ENCODE measurements at regions not wholly inside any gene's neighbourhood (a gene's known extent, or its start where the extent isn't known, plus 50 kb on each side); places are given as distances from the start of the nearest gene placed in this dataset.

DNA sequence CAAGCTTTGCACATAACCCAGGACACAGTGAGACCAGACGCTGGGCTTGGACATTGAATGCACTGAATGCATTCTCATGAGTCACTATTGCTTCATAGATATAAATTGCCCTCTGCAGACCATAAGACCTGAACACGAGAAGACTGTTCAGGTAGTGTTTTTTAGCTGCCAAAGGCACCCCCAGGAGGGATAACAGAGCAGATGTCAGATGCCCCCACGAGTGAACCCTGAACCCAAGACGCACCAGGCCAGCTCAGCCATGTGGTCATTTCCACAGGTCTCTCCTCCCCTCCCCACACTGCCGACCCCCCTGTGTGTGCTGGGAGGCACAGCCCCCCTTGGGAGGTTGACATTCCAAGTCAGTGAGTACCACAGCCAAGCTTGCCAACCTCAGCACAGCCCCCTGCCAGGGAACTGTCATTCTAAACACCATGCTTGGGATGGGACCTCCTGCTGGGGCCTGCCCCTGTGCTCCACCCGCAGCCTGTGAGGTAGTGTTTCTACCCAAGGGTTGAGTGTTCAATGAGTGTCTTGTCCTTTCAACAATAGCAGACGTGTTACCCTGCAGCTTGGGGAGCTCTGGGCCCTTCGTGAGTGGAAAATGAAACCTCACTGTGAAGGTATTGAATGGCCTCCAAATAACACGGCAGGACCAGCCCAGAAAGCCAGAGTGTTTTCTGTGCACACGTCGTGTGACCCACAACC, 68.2 kb downstream of the PSMG1 start:
- peaks cover 14% of the 10 kb centered on the region; the same call in 1 of the 2 replicates for H3K4me1 ChIP-seq (ENCODE audit: control insufficient read depth, insufficient read depth, low read length)
- no peaks in the 10 kb centered on the region for H3K9me3 ChIP-seq (ENCODE audit: control insufficient read depth, insufficient read depth, low read depth, low read length)
- no peaks in the 10 kb centered on the region for H3K27me3 ChIP-seq (ENCODE audit: control insufficient read depth, insufficient read depth, low read length)
- H3K4me3 ChIP-seq (ENCODE audit: low read depth, low read length) = no peak overlapping the region
- H3K27ac ChIP-seq (ENCODE audit: low read depth, low read length) = no peak overlapping the region
- no peaks in the 10 kb centered on the region for H3K36me3 ChIP-seq (ENCODE audit: control insufficient read depth, insufficient read depth, low read length)
- no peak overlapping the region for H3K9ac ChIP-seq (ENCODE audit: low read length)

- no peak overlapping the region for H3K4me3 ChIP-seq (ENCODE audit: low read depth, low read length)
- no peaks in the 10 kb centered on the region for H3K36me3 ChIP-seq (ENCODE audit: control insufficient read depth, insufficient read depth, low read length)
- peaks cover 14% of the 10 kb centered on the region; the same call in 1 of the 2 replicates for H3K4me1 ChIP-seq (ENCODE audit: control insufficient read depth, insufficient read depth, low read length)
- H3K27ac ChIP-seq (ENCODE audit: low read depth, low read length) = no peak overlapping the region
- H3K27me3 ChIP-seq (ENCODE audit: control insufficient read depth, insufficient read depth, low read length) = no peaks in the 10 kb centered on the region
- no peaks in the 10 kb centered on the region for H3K9me3 ChIP-seq (ENCODE audit: control insufficient read depth, insufficient read depth, low read depth, low read length)
- H3K9ac ChIP-seq (ENCODE audit: low read length) = no peak overlapping the region
Measured at GRCh38 chr21:39111931-39112550, 71.2 kb downstream of the PSMG1 start.

DNA sequence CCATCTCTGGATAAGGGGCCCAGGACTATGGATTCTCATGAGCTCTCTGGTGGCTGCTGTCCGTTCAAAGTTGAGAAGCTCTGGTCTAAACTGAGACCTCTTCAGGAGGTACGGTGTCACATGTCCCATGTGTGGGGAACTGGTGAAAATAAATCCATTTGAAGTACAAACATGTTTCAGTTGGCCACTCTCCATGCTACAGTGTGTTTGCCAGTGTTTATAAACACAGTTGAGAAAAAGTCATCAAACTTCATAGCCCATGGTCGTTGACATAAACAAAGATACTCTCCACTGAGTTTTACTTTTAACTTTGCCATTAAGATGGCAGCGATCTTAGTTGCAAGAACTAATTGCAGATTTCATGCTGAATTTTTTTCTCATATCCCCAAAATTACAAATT, 72.8 kb downstream of the PSMG1 start:
- H3K9me3 ChIP-seq (ENCODE audit: control insufficient read depth, insufficient read depth, low read depth, low read length) = no peaks in the 10 kb centered on the region
- no peak overlapping the region for H3K27ac ChIP-seq (ENCODE audit: low read depth, low read length)
- H3K9ac ChIP-seq (ENCODE audit: low read length) = no peak overlapping the region
- no peaks in the 10 kb centered on the region for H3K27me3 ChIP-seq (ENCODE audit: control insufficient read depth, insufficient read depth, low read length)
- no peak overlapping the region for H3K4me3 ChIP-seq (ENCODE audit: low read depth, low read length)
- H3K4me1 ChIP-seq (ENCODE audit: control insufficient read depth, insufficient read depth, low read length) = peaks cover 8% of the 10 kb centered on the region; the same call in 1 of the 2 replicates
- H3K36me3 ChIP-seq (ENCODE audit: control insufficient read depth, insufficient read depth, low read length) = no peaks in the 10 kb centered on the region

GRCh38 chr21:39109596-39110210, 73.5 kb downstream of the PSMG1 start:
- Histone ChIP-seq H3K36me3 (ENCODE audit: control insufficient read depth, insufficient read depth, low read length) (no peaks in the 10 kb centered on the region), H3K9me3 (ENCODE audit: control insufficient read depth, insufficient read depth, low read depth, low read length) (no peaks in the 10 kb centered on the region), H3K27ac (ENCODE audit: low read depth, low read length) (no peak overlapping the region), H3K9ac (ENCODE audit: low read length) (no peak overlapping the region), H3K4me3 (ENCODE audit: low read depth, low read length) (no peak overlapping the region), H3K4me1 (ENCODE audit: control insufficient read depth, insufficient read depth, low read length) (peaks cover under 1% of the 10 kb centered on the region; the same call in 1 of the 2 replicates), H3K27me3 (ENCODE audit: control insufficient read depth, insufficient read depth, low read length) (no peaks in the 10 kb centered on the region)

DNA sequence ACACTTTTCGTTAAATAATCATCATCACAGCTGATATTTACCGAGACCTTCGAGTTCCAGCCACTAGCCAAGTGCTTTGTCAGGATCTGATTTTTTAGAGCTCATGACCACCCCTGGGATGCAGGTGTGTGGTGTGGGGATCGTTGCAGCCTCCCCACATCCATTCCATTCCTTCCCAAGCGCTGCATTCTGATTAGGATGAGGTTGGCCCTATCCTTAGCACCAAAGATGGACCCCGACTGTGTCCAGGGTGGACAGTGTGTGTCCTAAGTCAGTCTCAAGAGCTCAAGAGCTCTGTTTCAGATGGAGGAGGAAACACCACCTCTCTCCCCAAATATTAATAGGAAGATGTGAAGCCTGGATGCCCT, 74.1 kb downstream of the PSMG1 start:
- Histone ChIP-seq H3K9me3 (ENCODE audit: control insufficient read depth, insufficient read depth, low read depth, low read length) (no peaks in the 10 kb centered on the region), H3K27ac (ENCODE audit: low read depth, low read length) (no peak overlapping the region), H3K9ac (ENCODE audit: low read length) (no peak overlapping the region)

GRCh38 chr21:39108291-39109162, 74.7 kb downstream of the PSMG1 start:
- Histone ChIP-seq H3K9ac (ENCODE audit: low read length) (no peak overlapping the region), H3K4me1 (ENCODE audit: control insufficient read depth, insufficient read depth, low read length) (no peaks in the 10 kb centered on the region), H3K4me3 (ENCODE audit: low read depth, low read length) (no peak overlapping the region), H3K36me3 (ENCODE audit: control insufficient read depth, insufficient read depth, low read length) (no peaks in the 10 kb centered on the region), H3K27ac (ENCODE audit: low read depth, low read length) (no peak overlapping the region), H3K9me3 (ENCODE audit: control insufficient read depth, insufficient read depth, low read depth, low read length) (no peaks in the 10 kb centered on the region), H3K27me3 (ENCODE audit: control insufficient read depth, insufficient read depth, low read length) (no peaks in the 10 kb centered on the region)

More for the DNA sequence above, 74.1 kb downstream of the PSMG1 start:
- Histone ChIP-seq H3K4me1 (ENCODE audit: control insufficient read depth, insufficient read depth, low read length) (no peaks in the 10 kb centered on the region), H3K36me3 (ENCODE audit: control insufficient read depth, insufficient read depth, low read length) (no peaks in the 10 kb centered on the region), H3K4me3 (ENCODE audit: low read depth, low read length) (no peak overlapping the region), H3K27me3 (ENCODE audit: control insufficient read depth, insufficient read depth, low read length) (no peaks in the 10 kb centered on the region)

- no peaks in the 10 kb centered on the region for H3K9me3 ChIP-seq (ENCODE audit: control insufficient read depth, insufficient read depth, low read depth, low read length)
- no peak overlapping the region for H3K9ac ChIP-seq (ENCODE audit: low read length)
- H3K36me3 ChIP-seq (ENCODE audit: control insufficient read depth, insufficient read depth, low read length) = no peaks in the 10 kb centered on the region
- H3K4me3 ChIP-seq (ENCODE audit: low read depth, low read length) = no peak overlapping the region
- no peak overlapping the region for H3K27ac ChIP-seq (ENCODE audit: low read depth, low read length)
- H3K27me3 ChIP-seq (ENCODE audit: control insufficient read depth, insufficient read depth, low read length) = no peaks in the 10 kb centered on the region
- no peaks in the 10 kb centered on the region for H3K4me1 ChIP-seq (ENCODE audit: control insufficient read depth, insufficient read depth, low read length)
Measured at GRCh38 chr21:39107739-39108138, 75.5 kb downstream of the PSMG1 start.

DNA sequence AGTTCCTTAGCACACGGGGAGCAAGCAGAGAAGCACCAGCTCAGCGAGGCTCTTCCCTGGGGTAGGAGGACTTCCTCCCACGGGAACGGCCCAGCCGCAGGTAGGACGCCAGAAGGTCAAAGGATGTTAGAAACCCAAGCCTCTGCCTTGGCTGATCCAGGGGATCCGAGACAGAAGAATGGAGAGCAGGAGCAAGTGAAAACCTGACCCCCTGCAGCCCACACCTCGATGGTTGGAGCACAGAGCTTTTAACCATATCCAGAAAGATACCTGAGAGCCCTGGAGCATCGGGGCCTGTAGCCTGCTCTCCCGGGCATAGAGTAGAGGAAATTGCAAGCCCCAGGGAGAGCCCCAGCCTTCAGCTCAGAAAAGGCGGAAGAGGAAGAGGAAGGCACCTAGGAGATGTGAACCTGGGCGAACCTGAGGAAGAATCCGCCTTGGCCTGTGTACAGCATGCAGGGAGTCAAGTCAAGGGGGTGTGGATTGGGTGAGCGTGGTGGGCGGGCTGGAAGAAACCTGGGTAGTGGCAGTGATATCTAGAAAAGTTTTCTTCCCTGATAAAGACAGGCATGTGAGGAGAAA, 76.3 kb downstream of the PSMG1 start:
- Histone ChIP-seq H3K4me1 (ENCODE audit: control insufficient read depth, insufficient read depth, low read length) (no peaks in the 10 kb centered on the region), H3K27me3 (ENCODE audit: control insufficient read depth, insufficient read depth, low read length) (no peaks in the 10 kb centered on the region), H3K4me3 (ENCODE audit: low read depth, low read length) (no peak overlapping the region), H3K36me3 (ENCODE audit: control insufficient read depth, insufficient read depth, low read length) (no peaks in the 10 kb centered on the region), H3K9me3 (ENCODE audit: control insufficient read depth, insufficient read depth, low read depth, low read length) (no peaks in the 10 kb centered on the region), H3K9ac (ENCODE audit: low read length) (no peak overlapping the region), H3K27ac (ENCODE audit: low read depth, low read length) (no peak overlapping the region)

DNA sequence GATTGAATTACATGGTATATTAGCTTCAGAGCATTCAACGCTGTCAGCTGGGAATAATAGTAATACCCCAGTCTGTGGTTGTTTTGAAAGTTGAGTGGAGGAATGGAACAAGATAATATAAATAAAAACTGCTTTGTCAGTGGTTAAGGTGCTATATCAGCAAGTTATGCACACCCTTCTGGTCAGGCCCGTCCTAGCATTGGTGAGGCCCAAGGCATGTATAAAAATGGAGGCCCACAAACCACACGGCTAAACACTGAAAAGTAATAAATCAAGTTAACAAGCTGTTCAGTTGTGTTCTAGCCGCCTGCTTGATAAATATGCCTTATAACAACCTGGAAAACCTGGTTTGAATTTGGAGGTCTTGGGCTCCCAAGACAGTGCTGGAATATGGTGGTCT, 77.4 kb downstream of the PSMG1 start:
- Histone ChIP-seq H3K9ac (ENCODE audit: low read length) (no peak overlapping the region), H3K4me3 (ENCODE audit: low read depth, low read length) (no peak overlapping the region), H3K27ac (ENCODE audit: low read depth, low read length) (no peak overlapping the region), H3K9me3 (ENCODE audit: control insufficient read depth, insufficient read depth, low read depth, low read length) (no peaks in the 10 kb centered on the region), H3K27me3 (ENCODE audit: control insufficient read depth, insufficient read depth, low read length) (no peaks in the 10 kb centered on the region), H3K4me1 (ENCODE audit: control insufficient read depth, insufficient read depth, low read length) (no peaks in the 10 kb centered on the region), H3K36me3 (ENCODE audit: control insufficient read depth, insufficient read depth, low read length) (no peaks in the 10 kb centered on the region)

DNA sequence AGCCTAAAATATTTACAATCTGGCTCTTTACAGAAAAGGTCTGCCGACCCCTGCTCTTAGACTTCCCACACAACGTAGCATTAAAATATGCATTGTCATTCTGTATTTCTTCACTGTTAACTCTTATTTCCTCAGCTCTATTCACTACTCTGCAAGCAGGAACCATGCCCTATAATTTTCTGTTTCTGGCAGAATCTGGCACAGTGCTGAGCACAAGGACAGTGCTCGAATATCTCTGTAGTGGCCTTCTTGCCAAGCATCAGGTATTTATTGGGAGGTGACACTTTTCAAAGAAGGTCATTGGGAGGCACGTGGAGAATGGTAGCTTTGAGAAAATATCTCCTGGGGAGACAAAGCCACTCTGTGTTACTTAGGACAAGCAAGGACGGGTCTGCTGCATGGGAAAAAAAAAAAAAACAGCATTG, 77.9 kb downstream of the PSMG1 start:
- no peak overlapping the region for H3K4me3 ChIP-seq (ENCODE audit: low read depth, low read length)
- H3K9ac ChIP-seq (ENCODE audit: low read length) = no peak overlapping the region
- no peaks in the 10 kb centered on the region for H3K27me3 ChIP-seq (ENCODE audit: control insufficient read depth, insufficient read depth, low read length)
- H3K9me3 ChIP-seq (ENCODE audit: control insufficient read depth, insufficient read depth, low read depth, low read length) = no peaks in the 10 kb centered on the region
- no peaks in the 10 kb centered on the region for H3K4me1 ChIP-seq (ENCODE audit: control insufficient read depth, insufficient read depth, low read length)
- no peak overlapping the region for H3K27ac ChIP-seq (ENCODE audit: low read depth, low read length)
- H3K36me3 ChIP-seq (ENCODE audit: control insufficient read depth, insufficient read depth, low read length) = no peaks in the 10 kb centered on the region
